ENCODE measurements at regions not wholly inside any gene's neighbourhood (a gene's known extent, or its start where the extent isn't known, plus 50 kb on each side); places are given as distances from the start of the nearest gene placed in this dataset.

- no peak for TF ChIP-seq CTCF (IDR thresholded peaks at IDR 0.05; ENCODE audit: insufficient read depth, low read length, poor library complexity, severe bottlenecking)
- H3K4me3 ChIP-seq (ENCODE audit: low read depth, low read length): no peak overlapping the region
Observed at GRCh38 chr18:42444349-42444748, 489.3 kb downstream of the PIK3C3 start.

GRCh38 chr18:42445359-42445758 is 490.3 kb downstream of the PIK3C3 start:
- Histone ChIP-seq H3K4me3 (ENCODE audit: low read depth, low read length) (no peak overlapping the region), H3K36me3 (ENCODE audit: control insufficient read depth, insufficient read depth, low read length) (no peaks in the 10 kb centered on the region), H3K27me3 (ENCODE audit: control insufficient read depth, insufficient read depth, low read length) (no peaks in the 10 kb centered on the region)
- no peak for DNase-seq (ENCODE audit: low read depth)
- no peak for TF ChIP-seq CTCF (IDR thresholded peaks at IDR 0.05; ENCODE audit: insufficient read depth, low read length, poor library complexity, severe bottlenecking)

More at GRCh38 chr18:42444349-42444748, 489.3 kb downstream of the PIK3C3 start:
- Histone ChIP-seq H3K36me3 (ENCODE audit: control insufficient read depth, insufficient read depth, low read length) (no peaks in the 10 kb centered on the region), H3K27me3 (ENCODE audit: control insufficient read depth, insufficient read depth, low read length) (no peaks in the 10 kb centered on the region)
- DNase-seq (ENCODE audit: low read depth): no peak

- H3K27me3 ChIP-seq (ENCODE audit: control insufficient read depth, insufficient read depth, low read length): no peaks in the 10 kb centered on the region
- peak; percentile 96 for DNase-seq (ENCODE audit: low read depth)
- no peak overlapping the region for H3K4me3 ChIP-seq (ENCODE audit: low read depth, low read length)
- no peaks in the 10 kb centered on the region for H3K36me3 ChIP-seq (ENCODE audit: control insufficient read depth, insufficient read depth, low read length)
- no peak for TF ChIP-seq CTCF (IDR thresholded peaks at IDR 0.05; ENCODE audit: insufficient read depth, low read length, poor library complexity, severe bottlenecking)
Observed at GRCh38 chr18:42446195-42446594, 491.2 kb downstream of the PIK3C3 start.

GRCh38 chr18:42447688-42448087 is 492.7 kb downstream of the PIK3C3 start:
- TF ChIP-seq CTCF (IDR thresholded peaks at IDR 0.05; ENCODE audit: insufficient read depth, low read length, poor library complexity, severe bottlenecking): no peak

GRCh38 chr18:42458226-42458625 is 503.2 kb downstream of the PIK3C3 start:
- TF ChIP-seq CTCF (IDR thresholded peaks at IDR 0.05; ENCODE audit: insufficient read depth, low read length, poor library complexity, severe bottlenecking): no peak
- Histone ChIP-seq H3K27me3 (ENCODE audit: control insufficient read depth, insufficient read depth, low read length) (no peaks in the 10 kb centered on the region), H3K4me3 (ENCODE audit: low read depth, low read length) (no peak overlapping the region), H3K36me3 (ENCODE audit: control insufficient read depth, insufficient read depth, low read length) (no peaks in the 10 kb centered on the region)
- no peak for DNase-seq (ENCODE audit: low read depth)

More at GRCh38 chr18:42447688-42448087, 492.7 kb downstream of the PIK3C3 start:
- no peak for DNase-seq (ENCODE audit: low read depth)
- H3K27me3 ChIP-seq (ENCODE audit: control insufficient read depth, insufficient read depth, low read length): no peaks in the 10 kb centered on the region
- H3K36me3 ChIP-seq (ENCODE audit: control insufficient read depth, insufficient read depth, low read length): no peaks in the 10 kb centered on the region
- no peak overlapping the region for H3K4me3 ChIP-seq (ENCODE audit: low read depth, low read length)

GRCh38 chr18:42459873-42460272 is 504.8 kb downstream of the PIK3C3 start:
- no peaks in the 10 kb centered on the region for H3K27me3 ChIP-seq (ENCODE audit: control insufficient read depth, insufficient read depth, low read length)
- H3K4me3 ChIP-seq (ENCODE audit: low read depth, low read length): no peak overlapping the region
- TF ChIP-seq CTCF (IDR thresholded peaks at IDR 0.05; ENCODE audit: insufficient read depth, low read length, poor library complexity, severe bottlenecking): no peak
- no peaks in the 10 kb centered on the region for H3K36me3 ChIP-seq (ENCODE audit: control insufficient read depth, insufficient read depth, low read length)
- DNase-seq (ENCODE audit: low read depth): no peak
